ENCODE measurements at regions not wholly inside any gene's neighbourhood (a gene's known extent, or its start where the extent isn't known, plus 50 kb on each side); places are given as distances from the start of the nearest gene placed in this dataset.

DNA sequence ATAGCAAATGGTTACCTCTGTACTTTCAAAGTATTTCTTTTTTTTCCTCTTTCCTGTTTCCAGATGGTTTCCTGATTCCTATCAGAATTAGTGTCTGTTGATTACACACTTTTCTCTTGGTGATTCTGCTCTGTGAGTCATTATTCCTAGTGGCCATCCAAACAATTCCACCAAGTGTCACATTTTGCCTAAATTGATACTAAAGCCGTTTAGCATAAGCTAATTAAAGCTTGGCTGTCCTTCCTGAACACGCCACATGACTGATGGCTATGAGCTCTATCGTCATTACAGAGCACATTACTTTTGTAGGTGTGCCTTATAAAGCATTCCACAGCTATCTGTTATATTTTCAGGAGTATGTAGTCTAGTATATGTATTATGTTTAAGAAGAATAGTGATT is 671.2 kb downstream of the CDH8 start:
- TF ChIP-seq, protein P1, sequence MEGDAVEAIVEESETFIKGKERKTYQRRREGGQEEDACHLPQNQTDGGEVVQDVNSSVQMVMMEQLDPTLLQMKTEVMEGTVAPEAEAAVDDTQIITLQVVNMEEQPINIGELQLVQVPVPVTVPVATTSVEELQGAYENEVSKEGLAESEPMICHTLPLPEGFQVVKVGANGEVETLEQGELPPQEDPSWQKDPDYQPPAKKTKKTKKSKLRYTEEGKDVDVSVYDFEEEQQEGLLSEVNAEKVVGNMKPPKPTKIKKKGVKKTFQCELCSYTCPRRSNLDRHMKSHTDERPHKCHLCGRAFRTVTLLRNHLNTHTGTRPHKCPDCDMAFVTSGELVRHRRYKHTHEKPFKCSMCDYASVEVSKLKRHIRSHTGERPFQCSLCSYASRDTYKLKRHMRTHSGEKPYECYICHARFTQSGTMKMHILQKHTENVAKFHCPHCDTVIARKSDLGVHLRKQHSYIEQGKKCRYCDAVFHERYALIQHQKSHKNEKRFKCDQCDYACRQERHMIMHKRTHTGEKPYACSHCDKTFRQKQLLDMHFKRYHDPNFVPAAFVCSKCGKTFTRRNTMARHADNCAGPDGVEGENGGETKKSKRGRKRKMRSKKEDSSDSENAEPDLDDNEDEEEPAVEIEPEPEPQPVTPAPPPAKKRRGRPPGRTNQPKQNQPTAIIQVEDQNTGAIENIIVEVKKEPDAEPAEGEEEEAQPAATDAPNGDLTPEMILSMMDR (IDR thresholded peaks at IDR 0.05; ENCODE audit: low read depth, low read length): no peak
- DNase-seq (ENCODE audit: extremely low read depth, low read depth): no peak

DNA sequence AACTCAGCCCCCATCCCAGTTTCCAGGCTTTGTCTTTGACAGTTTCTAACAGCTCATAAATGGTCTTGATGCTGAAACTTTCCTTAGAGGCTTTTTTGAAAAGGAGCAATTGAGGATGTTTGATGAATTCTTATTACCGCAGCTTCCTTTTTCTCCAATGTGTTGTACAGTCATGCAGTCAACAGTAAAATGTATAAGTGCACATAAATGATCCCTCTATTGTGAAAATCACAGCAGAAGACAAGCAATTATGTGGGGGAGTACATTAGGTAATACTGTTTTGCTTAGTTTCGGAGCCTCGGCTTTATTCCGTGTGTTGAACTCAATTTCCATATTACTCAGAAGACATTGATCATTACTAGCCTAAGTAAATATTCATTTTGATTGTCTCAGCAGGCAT is 673.7 kb downstream of the CDH8 start:
- TF ChIP-seq, protein P1 (IDR thresholded peaks at IDR 0.05; ENCODE audit: low read depth, low read length): no peak
- DNase-seq (ENCODE audit: extremely low read depth, low read depth): no peak

GRCh38 chr16:61344791-61345190 is 691.4 kb downstream of the CDH8 start:
- TF ChIP-seq, protein P1 (IDR thresholded peaks at IDR 0.05; ENCODE audit: low read depth, low read length): no peak
- no peak for DNase-seq (ENCODE audit: extremely low read depth, low read depth)

GRCh38 chr16:61332461-61332860 is 703.8 kb downstream of the CDH8 start:
- no peak for DNase-seq (ENCODE audit: extremely low read depth, low read depth)
- TF ChIP-seq, protein P1 (IDR thresholded peaks at IDR 0.05; ENCODE audit: low read depth, low read length): no peak

- TF ChIP-seq, protein P1 (IDR thresholded peaks at IDR 0.05; ENCODE audit: low read depth, low read length): no peak
- DNase-seq (ENCODE audit: extremely low read depth, low read depth): no peak
Observed at GRCh38 chr16:61324044-61324443, 712.2 kb downstream of the CDH8 start.

DNA sequence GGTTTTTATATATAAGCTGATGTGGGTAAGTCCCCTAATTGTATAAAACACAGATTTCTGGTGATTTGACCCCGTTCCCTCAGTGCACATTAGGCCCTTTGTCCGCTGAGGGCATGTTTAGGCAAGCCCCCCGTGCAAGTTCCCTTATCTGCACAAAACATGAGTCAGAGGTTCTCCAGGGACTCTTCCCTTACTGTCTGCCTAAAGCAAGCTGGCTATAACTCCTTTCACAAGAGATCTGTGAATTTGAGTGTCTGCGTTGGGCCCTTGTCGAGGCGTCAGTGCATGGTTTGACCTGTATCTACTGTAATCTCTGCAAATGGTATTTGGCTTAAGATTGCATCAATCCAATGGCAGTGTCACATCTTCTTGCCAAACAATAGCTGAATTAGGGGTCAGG is 712.8 kb downstream of the CDH8 start:
- TF ChIP-seq, protein P1 (IDR thresholded peaks at IDR 0.05; ENCODE audit: low read depth, low read length): no peak
- no peak for DNase-seq (ENCODE audit: extremely low read depth, low read depth)

DNA sequence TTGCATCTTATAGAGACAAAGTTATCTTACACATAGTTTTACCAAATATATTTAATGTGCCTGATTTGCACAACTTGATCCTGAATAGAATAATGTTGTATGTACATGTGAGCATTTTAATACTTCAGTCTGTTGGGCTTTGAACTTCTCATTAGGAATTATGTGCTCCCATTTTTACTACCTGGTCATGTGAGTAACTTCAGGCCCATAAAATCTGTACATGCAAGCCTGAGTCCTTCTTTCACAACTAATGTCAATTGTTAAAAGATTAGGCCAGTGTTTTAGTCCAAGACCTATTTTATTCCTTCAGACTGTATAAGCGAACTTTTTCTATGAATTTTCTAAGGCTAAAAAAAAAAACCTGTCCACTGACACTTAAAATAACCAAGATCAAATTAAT is 715.4 kb downstream of the CDH8 start:
- DNase-seq (ENCODE audit: extremely low read depth, low read depth): no peak
- TF ChIP-seq, protein P1 (IDR thresholded peaks at IDR 0.05; ENCODE audit: low read depth, low read length): no peak
